SK-N-SH treated with all-trans-retinoic acid at 6 μM for 48 hours (cell line): ENCODE measurements at regions not wholly inside any gene's neighbourhood (a gene's known extent, or its start where the extent isn't known, plus 50 kb on each side); places are given as distances from the start of the nearest gene placed in this dataset.

Source experiments
- ATAC-seq: fragments of 200-7000 bp; cut with Tn5 transposase; 3 replicates; pipeline ENCODE4 v1.9.1; 2020; ENCODE audit warnings: mild to moderate bottlenecking, moderate library complexity
- ARNTL ChIP-seq: fragments of 450-650 bp; formaldehyde crosslinking; IDR thresholded peaks from 2 replicates; pipeline ENCODE4 v1.5.0; 2020; ENCODE audit warnings: low read depth, mild to moderate bottlenecking, moderate library complexity, borderline replicate concordance
- BACH2 ChIP-seq: fragments of 250-450 bp; sonication (Bioruptor Pico); IDR thresholded peaks from 2 replicates; pipeline ENCODE4 v1.9.0; 2021; ENCODE audit warnings: mild to moderate bottlenecking, borderline replicate concordance
- CSDC2 ChIP-seq: fragments of 250-450 bp; sonication (Bioruptor Pico); IDR thresholded peaks from 2 replicates; pipeline ENCODE4 v1.5.0; 2020; ENCODE audit warnings: mild to moderate bottlenecking, moderate library complexity
- ESRRG ChIP-seq: fragments of 250-450 bp; sonication (Bioruptor Pico); IDR thresholded peaks from 2 replicates; pipeline ENCODE4 v1.6.1; 2021; ENCODE audit warnings: mild to moderate bottlenecking
- GLIS3 ChIP-seq: fragments of 250-450 bp; sonication (Bioruptor Pico); IDR thresholded peaks from 2 replicates; pipeline ENCODE4 v1.5.0; 2020; ENCODE audit warnings: mild to moderate bottlenecking, moderate library complexity
- ISL1 ChIP-seq: fragments of 250-450 bp; sonication (Bioruptor Pico); IDR thresholded peaks from 2 replicates; pipeline ENCODE4 v2.1.2; 2022; ENCODE audit warnings: mild to moderate bottlenecking, moderate library complexity
- OSR1 ChIP-seq: fragments of 250-450 bp; sonication (Bioruptor Pico); IDR thresholded peaks from 2 replicates; pipeline ENCODE4 v1.8.0; 2022; ENCODE audit warnings: moderate library complexity, mild to moderate bottlenecking, inconsistent platforms
- PPARA ChIP-seq: fragments of 250-450 bp; sonication (Bioruptor Pico); IDR thresholded peaks from 2 replicates; pipeline ENCODE4 v1.5.0; 2020; ENCODE audit warnings: mild to moderate bottlenecking, borderline replicate concordance
- RARB ChIP-seq: fragments of 250-450 bp; sonication (Bioruptor Pico); IDR thresholded peaks from 2 replicates; pipeline ENCODE4 v1.8.0; 2021; ENCODE audit warnings: mild to moderate bottlenecking, moderate library complexity
- SNAI2 ChIP-seq: fragments of 250-450 bp; sonication (Bioruptor Pico); IDR thresholded peaks from 2 replicates; pipeline ENCODE4 v1.5.0; 2020; ENCODE audit warnings: mild to moderate bottlenecking, moderate library complexity
- TCF4 ChIP-seq: fragments of 250-450 bp; sonication (Bioruptor Pico); IDR thresholded peaks from 2 replicates; pipeline ENCODE4 v1.8.0; 2021; ENCODE audit warnings: mild to moderate bottlenecking, moderate library complexity, borderline replicate concordance
- ZC3H10 ChIP-seq: fragments of 250-450 bp; sonication (Bioruptor Pico); IDR thresholded peaks from 2 replicates; pipeline ENCODE4 v1.5.1; 2021; ENCODE audit warnings: mild to moderate bottlenecking, moderate library complexity
- ZFP3 ChIP-seq: fragments of 250-450 bp; sonication (Bioruptor Pico); IDR thresholded peaks from 2 replicates; pipeline ENCODE4 v1.5.0; 2020; ENCODE audit warnings: mild to moderate bottlenecking, moderate library complexity
- ZFP30 ChIP-seq: fragments of 450-650 bp; formaldehyde crosslinking; IDR thresholded peaks from 2 replicates; pipeline ENCODE4 v1.5.0; 2022; ENCODE audit warnings: mild to moderate bottlenecking, moderate library complexity
- ZNF565 ChIP-seq: fragments of 450-650 bp; formaldehyde crosslinking; conservative IDR thresholded peaks from 2 replicates; pipeline ENCODE4 v1.5.0; 2020; ENCODE audit warnings: low read depth, mild to moderate bottlenecking, moderate library complexity
- ZNF70 ChIP-seq: fragments of 450-650 bp; formaldehyde crosslinking; IDR thresholded peaks from 2 replicates; pipeline ENCODE4 v1.5.0; 2020; ENCODE audit warnings: mild to moderate bottlenecking, moderate library complexity
- ZNF8 ChIP-seq: fragments of 450-650 bp; formaldehyde crosslinking; IDR thresholded peaks from 2 replicates; pipeline ENCODE4 v1.5.0; 2020; ENCODE audit warnings: mild to moderate bottlenecking, moderate library complexity
- TF ChIP-seq, protein P1 (sequence below): fragments of 250-450 bp; sonication (Bioruptor Pico); IDR thresholded peaks from 2 replicates; pipeline ENCODE4 v1.5.1; 2021; ENCODE audit warnings: mild to moderate bottlenecking, moderate library complexity
- TF ChIP-seq, protein P2 (sequence below): fragments of 250-450 bp; sonication (Bioruptor Pico); IDR thresholded peaks from 2 replicates; pipeline ENCODE4 v1.5.1; 2020; ENCODE audit warnings: low read depth, mild to moderate bottlenecking, moderate library complexity
- TF ChIP-seq, protein P3 (sequence below): fragments of 250-450 bp; sonication (Bioruptor Pico); IDR thresholded peaks from 2 replicates; pipeline ENCODE4 v1.8.0; 2020; ENCODE audit warnings: mild to moderate bottlenecking, moderate library complexity, borderline replicate concordance
- TF ChIP-seq, protein P4 (sequence below): fragments of 250-450 bp; sonication (Bioruptor Pico); IDR thresholded peaks from 2 replicates; pipeline ENCODE4 v1.8.0; 2021; ENCODE audit warnings: low read depth, mild to moderate bottlenecking, moderate library complexity, borderline replicate concordance
- TF ChIP-seq, protein P5 (sequence below): fragments of 250-450 bp; sonication (Bioruptor Pico); IDR thresholded peaks from 2 replicates; pipeline ENCODE4 v1.5.0; 2020; ENCODE audit warnings: mild to moderate bottlenecking, moderate library complexity

DNA sequence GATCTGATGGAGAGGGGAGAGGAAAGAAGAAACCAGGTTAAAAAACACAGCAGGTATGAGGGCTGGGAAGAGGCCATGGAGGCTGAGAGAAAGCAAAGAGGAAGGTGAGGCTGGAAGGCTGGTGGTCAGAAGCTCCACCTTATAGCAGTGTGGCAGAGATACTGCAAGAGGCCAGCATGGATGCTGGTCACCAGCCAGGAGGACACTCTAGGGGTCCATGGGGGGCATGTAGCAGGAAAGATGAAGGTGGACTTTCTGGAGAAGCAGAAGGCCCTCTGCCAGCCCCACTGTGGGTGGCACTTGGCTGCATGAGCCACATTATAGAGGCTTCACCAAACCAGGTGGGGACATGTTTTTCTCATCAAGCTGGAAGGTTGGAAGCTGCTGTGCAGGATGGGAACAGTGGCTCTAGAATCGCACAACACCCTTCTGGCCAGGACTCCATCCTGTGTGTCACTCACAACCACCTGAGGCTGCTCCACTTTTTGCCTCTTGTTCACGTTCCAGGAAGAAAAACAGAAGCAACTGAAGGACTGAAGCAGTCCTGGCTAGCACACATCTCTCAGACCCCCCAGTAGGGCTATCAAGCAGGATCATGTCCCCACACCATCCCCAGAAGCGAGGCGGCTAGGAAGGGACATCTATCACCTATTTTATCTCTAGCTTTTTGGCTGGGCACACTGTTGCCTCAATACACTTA, 587.5 kb upstream of the MGMT start:
- ATAC-seq: no peak
- TF ChIP-seq ARNTL (CRISPR knock-in tag) (no peak), ZFP30 (CRISPR knock-in tag) (no peak), ZC3H10 (CRISPR knock-in tag) (no peak), ESRRG (CRISPR knock-in tag) (no peak), ZNF8 (CRISPR knock-in tag) (no peak), ZNF565 (no peak), TCF4 (CRISPR knock-in tag) (no peak), ISL1 (CRISPR knock-in tag) (no peak), ZNF70 (no peak), CSDC2 (no peak), OSR1 (CRISPR knock-in tag) (no peak), SNAI2 (CRISPR knock-in tag) (no peak), RARB (CRISPR knock-in tag) (no peak), GLIS3 (CRISPR knock-in tag) (no peak)
- TF ChIP-seq, protein P1, sequence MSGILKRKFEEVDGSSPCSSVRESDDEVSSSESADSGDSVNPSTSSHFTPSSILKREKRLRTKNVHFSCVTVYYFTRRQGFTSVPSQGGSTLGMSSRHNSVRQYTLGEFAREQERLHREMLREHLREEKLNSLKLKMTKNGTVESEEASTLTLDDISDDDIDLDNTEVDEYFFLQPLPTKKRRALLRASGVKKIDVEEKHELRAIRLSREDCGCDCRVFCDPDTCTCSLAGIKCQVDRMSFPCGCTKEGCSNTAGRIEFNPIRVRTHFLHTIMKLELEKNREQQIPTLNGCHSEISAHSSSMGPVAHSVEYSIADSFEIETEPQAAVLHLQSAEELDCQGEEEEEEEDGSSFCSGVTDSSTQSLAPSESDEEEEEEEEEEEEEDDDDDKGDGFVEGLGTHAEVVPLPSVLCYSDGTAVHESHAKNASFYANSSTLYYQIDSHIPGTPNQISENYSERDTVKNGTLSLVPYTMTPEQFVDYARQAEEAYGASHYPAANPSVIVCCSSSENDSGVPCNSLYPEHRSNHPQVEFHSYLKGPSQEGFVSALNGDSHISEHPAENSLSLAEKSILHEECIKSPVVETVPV (CRISPR knock-in tag): no peak
- TF ChIP-seq, protein P2, sequence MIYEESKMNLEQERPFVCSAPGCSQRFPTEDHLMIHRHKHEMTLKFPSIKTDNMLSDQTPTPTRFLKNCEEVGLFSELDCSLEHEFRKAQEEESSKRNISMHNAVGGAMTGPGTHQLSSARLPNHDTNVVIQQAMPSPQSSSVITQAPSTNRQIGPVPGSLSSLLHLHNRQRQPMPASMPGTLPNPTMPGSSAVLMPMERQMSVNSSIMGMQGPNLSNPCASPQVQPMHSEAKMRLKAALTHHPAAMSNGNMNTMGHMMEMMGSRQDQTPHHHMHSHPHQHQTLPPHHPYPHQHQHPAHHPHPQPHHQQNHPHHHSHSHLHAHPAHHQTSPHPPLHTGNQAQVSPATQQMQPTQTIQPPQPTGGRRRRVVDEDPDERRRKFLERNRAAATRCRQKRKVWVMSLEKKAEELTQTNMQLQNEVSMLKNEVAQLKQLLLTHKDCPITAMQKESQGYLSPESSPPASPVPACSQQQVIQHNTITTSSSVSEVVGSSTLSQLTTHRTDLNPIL (CRISPR knock-in tag): no peak
- TF ChIP-seq, protein P3, sequence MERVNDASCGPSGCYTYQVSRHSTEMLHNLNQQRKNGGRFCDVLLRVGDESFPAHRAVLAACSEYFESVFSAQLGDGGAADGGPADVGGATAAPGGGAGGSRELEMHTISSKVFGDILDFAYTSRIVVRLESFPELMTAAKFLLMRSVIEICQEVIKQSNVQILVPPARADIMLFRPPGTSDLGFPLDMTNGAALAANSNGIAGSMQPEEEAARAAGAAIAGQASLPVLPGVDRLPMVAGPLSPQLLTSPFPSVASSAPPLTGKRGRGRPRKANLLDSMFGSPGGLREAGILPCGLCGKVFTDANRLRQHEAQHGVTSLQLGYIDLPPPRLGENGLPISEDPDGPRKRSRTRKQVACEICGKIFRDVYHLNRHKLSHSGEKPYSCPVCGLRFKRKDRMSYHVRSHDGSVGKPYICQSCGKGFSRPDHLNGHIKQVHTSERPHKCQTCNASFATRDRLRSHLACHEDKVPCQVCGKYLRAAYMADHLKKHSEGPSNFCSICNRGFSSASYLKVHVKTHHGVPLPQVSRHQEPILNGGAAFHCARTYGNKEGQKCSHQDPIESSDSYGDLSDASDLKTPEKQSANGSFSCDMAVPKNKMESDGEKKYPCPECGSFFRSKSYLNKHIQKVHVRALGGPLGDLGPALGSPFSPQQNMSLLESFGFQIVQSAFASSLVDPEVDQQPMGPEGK (CRISPR knock-in tag): no peak

DNA sequence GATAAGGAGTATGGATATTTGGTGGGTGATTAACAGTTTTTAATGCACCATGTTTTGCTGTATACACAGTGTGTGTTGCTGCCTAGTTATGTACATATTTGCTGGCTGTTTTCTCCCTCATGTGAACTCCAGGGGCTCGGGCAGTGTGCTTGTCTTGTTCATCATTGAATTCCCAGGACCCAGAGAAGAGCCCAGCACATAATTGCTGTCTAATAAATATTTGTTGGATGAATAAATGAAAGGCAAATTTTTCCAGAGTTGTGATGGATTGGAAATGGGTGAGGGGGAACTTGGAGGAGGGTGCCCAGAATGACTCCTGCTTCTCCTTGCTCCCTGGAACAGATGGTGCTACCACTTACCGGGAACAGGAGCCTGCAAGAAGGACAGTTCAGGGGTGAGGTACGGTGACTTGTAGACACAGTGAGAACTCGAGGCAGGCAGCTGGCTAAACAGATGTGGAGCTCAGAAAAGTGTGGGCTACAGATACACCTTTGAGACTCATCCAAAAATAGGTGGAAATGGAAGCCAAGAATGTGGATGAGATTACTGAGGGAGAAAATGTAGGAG, 586.8 kb upstream of the MGMT start:
- no peak for ATAC-seq
- TF ChIP-seq PPARA: no peak
- TF ChIP-seq, protein P4, sequence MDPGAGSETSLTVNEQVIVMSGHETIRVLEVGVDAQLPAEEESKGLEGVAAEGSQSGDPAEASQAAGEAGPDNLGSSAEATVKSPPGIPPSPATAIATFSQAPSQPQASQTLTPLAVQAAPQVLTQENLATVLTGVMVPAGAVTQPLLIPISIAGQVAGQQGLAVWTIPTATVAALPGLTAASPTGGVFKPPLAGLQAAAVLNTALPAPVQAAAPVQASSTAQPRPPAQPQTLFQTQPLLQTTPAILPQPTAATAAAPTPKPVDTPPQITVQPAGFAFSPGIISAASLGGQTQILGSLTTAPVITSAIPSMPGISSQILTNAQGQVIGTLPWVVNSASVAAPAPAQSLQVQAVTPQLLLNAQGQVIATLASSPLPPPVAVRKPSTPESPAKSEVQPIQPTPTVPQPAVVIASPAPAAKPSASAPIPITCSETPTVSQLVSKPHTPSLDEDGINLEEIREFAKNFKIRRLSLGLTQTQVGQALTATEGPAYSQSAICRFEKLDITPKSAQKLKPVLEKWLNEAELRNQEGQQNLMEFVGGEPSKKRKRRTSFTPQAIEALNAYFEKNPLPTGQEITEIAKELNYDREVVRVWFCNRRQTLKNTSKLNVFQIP (CRISPR knock-in tag): no peak
- no peak for TF ChIP-seq ESRRG (CRISPR knock-in tag)

DNA sequence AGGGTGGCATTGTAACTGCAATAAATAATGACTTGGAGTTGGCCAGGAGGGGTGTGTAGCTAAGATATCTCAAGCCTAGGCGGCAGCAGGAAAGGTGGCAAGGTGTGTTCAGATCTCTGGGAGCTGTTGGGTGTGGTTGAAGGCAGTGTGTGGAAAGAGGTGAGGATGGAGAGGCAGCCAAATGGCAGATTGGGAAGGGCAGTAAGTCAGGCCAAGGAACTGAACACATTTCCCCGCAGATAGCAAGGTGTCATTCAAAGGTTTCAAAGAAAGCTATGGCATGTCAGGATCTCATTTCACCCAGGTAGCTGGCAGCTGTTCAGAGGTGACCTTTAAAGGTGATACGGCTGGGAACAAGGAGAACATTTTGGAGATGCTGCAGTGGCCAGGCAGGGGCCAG, 586.0 kb upstream of the MGMT start:
- TF ChIP-seq ARNTL (CRISPR knock-in tag): no peak
- no peak for TF ChIP-seq ZFP3
- TF ChIP-seq ZNF565: no peak
- no peak for TF ChIP-seq BACH2 (CRISPR knock-in tag)
- no peak for ATAC-seq

DNA sequence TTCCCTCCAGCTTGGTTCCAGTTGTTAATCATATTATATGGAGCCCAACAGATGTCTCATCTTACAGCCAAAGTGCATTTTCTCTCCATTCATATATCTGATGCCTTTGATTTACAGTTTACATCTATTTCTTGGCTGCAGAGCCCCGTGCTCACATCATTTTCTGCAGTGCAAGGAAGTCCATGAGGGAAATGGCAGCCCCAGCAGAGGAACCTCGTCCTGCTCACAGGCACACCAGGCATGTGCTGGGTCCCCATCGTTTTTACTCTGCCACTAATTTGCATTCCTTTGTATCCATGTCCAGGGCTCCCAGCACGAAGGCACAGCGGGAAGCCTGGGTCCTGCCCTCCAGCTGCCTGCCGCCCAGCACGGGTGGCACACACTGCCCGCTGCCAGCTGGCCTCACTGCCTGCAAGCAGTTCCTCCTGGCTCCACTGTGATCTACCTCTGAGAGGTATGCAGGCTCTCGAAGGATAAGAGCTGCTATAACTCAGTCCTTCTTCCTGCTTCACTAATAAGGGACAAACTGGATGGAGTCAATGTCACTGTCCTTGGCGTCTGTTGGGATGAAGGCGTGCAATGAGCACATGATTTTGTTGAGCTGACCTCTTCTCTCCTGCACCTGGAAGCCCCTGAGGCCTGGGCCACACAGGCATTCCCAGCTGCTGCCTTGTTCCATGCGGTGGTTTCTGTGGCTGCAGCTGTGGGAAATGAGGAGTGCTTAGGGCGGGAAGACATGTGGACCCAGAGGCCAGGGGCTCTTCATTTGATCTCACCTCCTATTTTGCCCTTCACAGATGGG, 583.6 kb upstream of the MGMT start:
- no peak for ATAC-seq
- TF ChIP-seq CSDC2: no peak
- TF ChIP-seq, protein P5, sequence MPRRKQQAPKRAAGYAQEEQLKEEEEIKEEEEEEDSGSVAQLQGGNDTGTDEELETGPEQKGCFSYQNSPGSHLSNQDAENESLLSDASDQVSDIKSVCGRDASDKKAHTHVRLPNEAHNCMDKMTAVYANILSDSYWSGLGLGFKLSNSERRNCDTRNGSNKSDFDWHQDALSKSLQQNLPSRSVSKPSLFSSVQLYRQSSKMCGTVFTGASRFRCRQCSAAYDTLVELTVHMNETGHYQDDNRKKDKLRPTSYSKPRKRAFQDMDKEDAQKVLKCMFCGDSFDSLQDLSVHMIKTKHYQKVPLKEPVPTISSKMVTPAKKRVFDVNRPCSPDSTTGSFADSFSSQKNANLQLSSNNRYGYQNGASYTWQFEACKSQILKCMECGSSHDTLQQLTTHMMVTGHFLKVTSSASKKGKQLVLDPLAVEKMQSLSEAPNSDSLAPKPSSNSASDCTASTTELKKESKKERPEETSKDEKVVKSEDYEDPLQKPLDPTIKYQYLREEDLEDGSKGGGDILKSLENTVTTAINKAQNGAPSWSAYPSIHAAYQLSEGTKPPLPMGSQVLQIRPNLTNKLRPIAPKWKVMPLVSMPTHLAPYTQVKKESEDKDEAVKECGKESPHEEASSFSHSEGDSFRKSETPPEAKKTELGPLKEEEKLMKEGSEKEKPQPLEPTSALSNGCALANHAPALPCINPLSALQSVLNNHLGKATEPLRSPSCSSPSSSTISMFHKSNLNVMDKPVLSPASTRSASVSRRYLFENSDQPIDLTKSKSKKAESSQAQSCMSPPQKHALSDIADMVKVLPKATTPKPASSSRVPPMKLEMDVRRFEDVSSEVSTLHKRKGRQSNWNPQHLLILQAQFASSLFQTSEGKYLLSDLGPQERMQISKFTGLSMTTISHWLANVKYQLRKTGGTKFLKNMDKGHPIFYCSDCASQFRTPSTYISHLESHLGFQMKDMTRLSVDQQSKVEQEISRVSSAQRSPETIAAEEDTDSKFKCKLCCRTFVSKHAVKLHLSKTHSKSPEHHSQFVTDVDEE (CRISPR knock-in tag): no peak
- TF ChIP-seq, protein P2 (CRISPR knock-in tag): no peak
- TF ChIP-seq, protein P3 (CRISPR knock-in tag): no peak
- no peak for TF ChIP-seq BACH2 (CRISPR knock-in tag)
- no peak for TF ChIP-seq ESRRG (CRISPR knock-in tag)
- TF ChIP-seq ZNF8 (CRISPR knock-in tag): no peak
